HCT116 (cell line): ENCODE measurements at regions not wholly inside any gene's neighbourhood (a gene's known extent, or its start where the extent isn't known, plus 50 kb on each side); places are given as distances from the start of the nearest gene placed in this dataset.

Source experiments
- CEBPB ChIP-seq: IDR thresholded peaks from 2 replicates; pipeline ENCODE4 v1.6.1; 2012; ENCODE audit warnings: low read depth
- CTCF ChIP-seq, 3 experiments: fragments of 200-600 bp in 1 of 3; sonication (generic) in 1 of 3; IDR thresholded peaks in 2 of 3; conservative IDR thresholded peaks in 1 of 3; 2 replicates each; pipeline ENCODE4 v1.5.1; 2012 to 2017; ENCODE audit warnings: low read depth in 2 of 3, low read length in 2 of 3, antibody characterized with exemption in 1 of 3, borderline replicate concordance in 1 of 3, control low read depth in 1 of 3, mild to moderate bottlenecking in 1 of 3, mixed read lengths in 1 of 3, mixed run types in 1 of 3, moderate library complexity in 1 of 3; ENCODE audit not compliant: insufficient read depth in 1 of 3
- EGR1 ChIP-seq: IDR thresholded peaks from 2 replicates; pipeline ENCODE4 v1.6.1; 2012; ENCODE audit warnings: low read depth
- EZH2phosphoT487 ChIP-seq: fragments of 200-600 bp; IDR thresholded peaks from 2 replicates; pipeline ENCODE4 v1.6.1; 2018; ENCODE audit warnings: antibody characterized with exemption, borderline replicate concordance
- JUND ChIP-seq: IDR thresholded peaks from 2 replicates; pipeline ENCODE4 v1.6.1; 2012

DNA sequence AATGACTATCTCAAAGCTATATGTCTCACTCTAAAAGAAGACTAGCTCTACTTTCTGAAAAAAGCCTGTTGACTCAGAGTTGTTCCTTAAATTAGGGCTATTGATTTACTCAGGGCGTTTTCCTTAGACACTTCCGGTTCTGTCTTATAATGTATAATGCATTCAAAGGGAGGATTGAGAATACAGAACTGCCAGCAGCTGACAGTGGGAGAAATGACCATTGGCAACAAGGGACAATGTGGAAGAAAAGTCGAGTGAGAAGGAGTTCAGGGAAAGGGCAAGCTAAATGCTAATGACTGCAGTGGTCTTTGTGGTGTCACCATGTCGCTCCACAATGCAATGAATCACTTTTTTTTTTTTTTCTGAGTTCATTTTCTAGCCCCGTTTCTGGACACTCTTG is 65.7 kb upstream of the ANKH start:
- TF ChIP-seq CEBPB (no peak), EGR1 (no peak), EZH2phosphoT487 (no peak), CTCF (IDR thresholded peaks at IDR 0.05 in 2 of 3, conservative IDR thresholded peaks at IDR 0.05 in 1 of 3; ENCODE audit: borderline replicate concordance in 1 of 3, insufficient read depth in 1 of 3, low read depth in 2 of 3, low read length in 2 of 3) (no peak), JUND (no peak)
